ENCODE measurements at regions not wholly inside any gene's neighbourhood (a gene's known extent, or its start where the extent isn't known, plus 50 kb on each side); places are given as distances from the start of the nearest gene placed in this dataset.

GRCh38 chr16:72399811-72400210 lies 227.9 kb upstream of the PMFBP1 start:
- no peak for DNase-seq

DNA sequence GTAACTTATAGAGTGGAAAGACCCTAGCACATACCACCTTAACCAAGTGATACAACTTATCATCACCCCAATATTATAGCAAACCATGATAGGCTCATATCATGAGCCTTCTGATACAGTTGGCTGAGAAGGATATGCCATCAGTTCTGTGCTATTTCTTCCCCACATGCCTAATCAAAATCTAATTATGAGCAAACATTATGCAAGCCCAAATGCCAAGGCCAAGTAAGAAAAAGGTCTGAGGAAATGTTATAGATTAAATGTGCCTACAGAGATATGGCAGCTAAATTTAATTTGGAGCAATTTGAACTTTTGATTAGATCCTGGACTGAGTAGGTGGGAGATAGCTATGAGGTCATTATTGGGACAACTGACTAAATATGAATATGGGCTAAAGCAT lies 225.9 kb upstream of the PMFBP1 start:
- DNase-seq, result no peak

- no peak for DNase-seq
Observed at GRCh38 chr16:72394526-72394925, 222.6 kb upstream of the PMFBP1 start.

GRCh38 chr16:72389791-72390190 lies 217.8 kb upstream of the PMFBP1 start:
- DNase-seq, result no peak

DNA sequence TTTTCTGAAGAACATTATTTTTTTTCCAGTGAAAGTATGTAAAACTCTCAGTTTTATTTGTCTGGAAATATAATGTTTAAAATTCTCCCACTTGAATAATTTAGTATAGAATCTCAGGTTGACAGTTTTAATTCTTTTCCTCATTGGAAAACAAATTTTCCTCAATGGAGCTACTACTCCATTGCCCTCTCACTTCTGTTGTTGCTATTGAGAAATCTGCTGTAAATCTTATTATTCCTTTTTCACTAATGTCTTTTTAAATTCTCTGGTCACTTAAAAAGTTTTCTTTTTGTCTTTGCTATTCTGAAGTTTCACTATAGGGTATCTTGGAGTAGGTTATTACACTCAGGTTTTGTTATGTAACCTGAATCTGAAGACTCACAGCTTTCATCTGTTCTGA lies 216.1 kb upstream of the PMFBP1 start:
- DNase-seq, result no peak

DNA sequence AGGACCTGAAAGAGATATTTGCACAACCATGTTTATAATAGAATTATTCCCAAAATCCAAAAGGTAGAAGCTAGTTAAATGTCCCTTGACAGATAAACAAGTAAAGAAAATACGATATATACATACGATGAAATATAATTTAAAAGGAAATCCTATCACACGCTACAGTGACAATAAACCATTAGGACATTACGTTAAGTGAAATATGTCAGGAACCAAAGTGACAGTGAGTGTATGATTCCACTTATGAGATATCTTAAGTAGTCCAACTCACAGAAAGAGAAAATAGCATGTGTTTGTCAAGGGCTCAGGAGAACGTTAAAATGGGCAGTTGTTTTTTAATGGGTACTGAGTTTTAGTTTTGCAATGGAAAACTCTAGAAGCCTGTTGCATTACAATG lies 212.7 kb upstream of the PMFBP1 start:
- no peak for DNase-seq

GRCh38 chr16:72380283-72380682 lies 208.3 kb upstream of the PMFBP1 start:
- no peak for DNase-seq

GRCh38 chr16:72373201-72373600 lies 201.2 kb upstream of the PMFBP1 start:
- no peak for DNase-seq

GRCh38 chr16:72372087-72373045 lies 200.4 kb upstream of the PMFBP1 start:
- no peak for DNase-seq

GRCh38 chr16:72371307-72372086 lies 199.5 kb upstream of the PMFBP1 start:
- DNase-seq, result no peak

- no peak for DNase-seq
Observed at GRCh38 chr16:72369274-72369673, 197.3 kb upstream of the PMFBP1 start.

DNA sequence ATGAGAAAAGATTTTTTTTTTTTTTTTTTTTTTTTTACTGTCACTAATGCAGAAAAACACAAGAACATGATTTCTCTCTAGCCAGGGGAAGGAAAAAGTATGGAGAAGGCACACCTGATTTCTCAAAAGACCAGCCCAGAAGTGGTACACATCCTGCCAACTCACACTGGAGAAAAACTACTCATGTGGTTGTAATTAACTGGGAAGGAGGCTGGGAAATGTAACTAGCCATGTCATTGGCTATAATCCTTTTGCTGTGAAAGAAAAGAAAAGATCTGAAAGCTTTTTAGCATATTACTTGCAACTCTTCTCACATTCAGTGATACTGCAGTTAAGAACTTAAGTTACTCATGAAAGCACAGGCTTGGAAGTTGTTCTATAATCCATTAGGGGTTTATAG lies 195.9 kb upstream of the PMFBP1 start:
- no peak for DNase-seq

GRCh38 chr16:72362973-72363372 lies 191.0 kb upstream of the PMFBP1 start:
- no peak for DNase-seq

GRCh38 chr16:72362476-72362875 lies 190.5 kb upstream of the PMFBP1 start:
- DNase-seq, result no peak

GRCh38 chr16:72357910-72358309 lies 186.0 kb upstream of the PMFBP1 start:
- DNase-seq, result no peak

GRCh38 chr16:72355561-72355960 lies 183.6 kb upstream of the PMFBP1 start:
- DNase-seq, result no peak

- DNase-seq, result no peak
Observed at GRCh38 chr16:72349719-72350118, 177.8 kb upstream of the PMFBP1 start.

DNA sequence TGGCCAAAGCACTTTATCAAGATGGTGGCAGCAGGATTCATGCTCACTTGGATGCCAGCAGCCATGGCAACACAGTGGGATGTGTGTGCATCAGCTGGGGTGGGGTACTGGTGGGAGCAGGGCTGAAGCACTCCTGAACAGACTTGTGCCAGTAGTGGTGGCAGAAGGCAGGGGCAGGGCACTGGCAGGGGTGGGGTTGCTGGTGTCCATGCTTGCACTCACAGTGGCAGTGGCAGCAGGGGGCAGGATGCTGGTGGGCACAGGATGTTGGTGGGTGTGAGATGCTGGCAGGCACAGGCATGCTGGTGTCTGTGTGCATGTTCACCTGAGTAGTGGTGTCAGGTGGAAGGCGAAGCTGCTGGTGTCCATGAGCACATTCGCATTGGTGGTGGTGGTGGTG lies 161.0 kb upstream of the PMFBP1 start:
- DNase-seq, result no peak

DNA sequence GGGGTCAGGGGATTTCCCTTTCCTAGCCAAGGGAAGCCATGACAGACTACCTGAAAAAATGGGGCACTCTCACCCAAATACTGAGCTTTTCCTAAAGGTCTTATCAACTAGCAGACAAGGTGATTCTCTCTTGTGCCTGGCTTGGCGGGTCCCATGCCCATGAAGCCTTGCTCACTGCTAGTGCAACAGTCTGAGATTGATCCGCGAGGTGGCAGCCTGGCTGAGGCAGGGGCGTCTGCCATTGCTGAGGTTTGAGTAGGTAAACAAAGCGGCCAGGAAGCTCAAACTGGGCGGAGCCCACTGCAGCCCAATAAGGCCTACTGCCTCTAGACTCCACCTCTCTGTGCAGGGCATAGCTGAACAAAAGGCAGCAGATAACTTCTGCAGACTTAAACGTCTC lies 152.6 kb upstream of the PMFBP1 start:
- no peak for DNase-seq

- no peak for DNase-seq
Observed at GRCh38 chr16:72317446-72317845, 145.5 kb upstream of the PMFBP1 start.

DNA sequence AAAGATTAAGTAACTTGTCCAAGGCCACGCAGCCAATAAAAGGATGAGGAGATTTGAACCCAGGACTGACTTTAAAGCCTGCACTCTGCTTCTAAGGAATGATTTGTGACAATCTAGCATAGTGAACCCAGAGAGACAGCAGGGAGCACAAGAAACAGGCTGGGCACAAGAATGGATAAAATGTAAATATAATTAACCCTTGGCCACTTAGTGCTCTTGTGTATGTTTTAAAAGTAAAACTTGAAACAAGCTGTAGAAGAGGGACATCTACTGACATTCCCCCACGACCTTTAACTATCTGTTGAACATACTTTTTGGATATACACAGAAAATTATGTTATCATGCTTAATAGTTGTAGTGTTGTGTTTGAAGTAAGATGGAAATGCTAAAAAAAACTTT lies 141.9 kb upstream of the PMFBP1 start:
- no peak for DNase-seq

GRCh38 chr16:72312828-72313227 lies 140.9 kb upstream of the PMFBP1 start:
- no peak for DNase-seq

GRCh38 chr16:72311426-72311825 lies 139.5 kb upstream of the PMFBP1 start:
- no peak for DNase-seq

- DNase-seq, result no peak
Observed at GRCh38 chr16:72309001-72309400, 137.0 kb upstream of the PMFBP1 start.

Data from activated CD4-positive, alpha-beta T cell treated with anti-CD3 and anti-CD28 coated beads, Interleukin-2, amount 50 U/mL, for 4 hours (primary cell).